ENCODE measurements at regions not wholly inside any gene's neighbourhood (a gene's known extent, or its start where the extent isn't known, plus 50 kb on each side); places are given as distances from the start of the nearest gene placed in this dataset.
"Not testable (repeated sequence)": the region's sequence is repeated elsewhere in the genome, so short reads cannot be mapped to it uniquely, and the experiment has no call there.

GRCh38 chr6:17015144-17015543 lies 86.7 kb upstream of the STMND1 start:
- in situ Hi-C loops (cut with MboI; ENCODE audit: low pct_unique_long_range_greater_than_20kb, low sequenced_read_pairs) = no loop called here
- no peak for DNase-seq

GRCh38 chr6:17013701-17014100 lies 88.1 kb upstream of the STMND1 start:
- DNase-seq = no peak

GRCh38 chr6:17012421-17013225 lies 89.2 kb upstream of the STMND1 start:
- in situ Hi-C loops (cut with MboI; ENCODE audit: low pct_unique_long_range_greater_than_20kb, low sequenced_read_pairs) = no loop called here
- no peak for DNase-seq

More at GRCh38 chr6:17013701-17014100, 88.1 kb upstream of the STMND1 start:
- in situ Hi-C loops (cut with MboI; ENCODE audit: low pct_unique_long_range_greater_than_20kb, low sequenced_read_pairs) = no loop called here

GRCh38 chr6:17011985-17012384 lies 89.9 kb upstream of the STMND1 start:
- DNase-seq = no peak
- in situ Hi-C loops (cut with MboI; ENCODE audit: low pct_unique_long_range_greater_than_20kb, low sequenced_read_pairs) = no loop called here

- in situ Hi-C loops (cut with MboI; ENCODE audit: low pct_unique_long_range_greater_than_20kb, low sequenced_read_pairs) = no loop called here
- no peak for DNase-seq
Observed at GRCh38 chr6:17007749-17008148, 94.1 kb upstream of the STMND1 start.

GRCh38 chr6:17006543-17006942 lies 95.3 kb upstream of the STMND1 start:
- DNase-seq = no peak
- in situ Hi-C loops (cut with MboI; ENCODE audit: low pct_unique_long_range_greater_than_20kb, low sequenced_read_pairs) = no loop called here

GRCh38 chr6:17004269-17004668 lies 97.6 kb upstream of the STMND1 start:
- no peak for DNase-seq
- in situ Hi-C loops (cut with MboI; ENCODE audit: low pct_unique_long_range_greater_than_20kb, low sequenced_read_pairs) = no loop called here

GRCh38 chr6:17002123-17002522 lies 99.7 kb upstream of the STMND1 start:
- in situ Hi-C loops (cut with MboI; ENCODE audit: low pct_unique_long_range_greater_than_20kb, low sequenced_read_pairs) = no loop called here
- DNase-seq = no peak

- DNase-seq = no peak
- in situ Hi-C loops (cut with MboI; ENCODE audit: low pct_unique_long_range_greater_than_20kb, low sequenced_read_pairs) = no loop called here
Observed at GRCh38 chr6:17001188-17001587, 100.7 kb upstream of the STMND1 start.

- no peak for DNase-seq
- in situ Hi-C loops (cut with MboI; ENCODE audit: low pct_unique_long_range_greater_than_20kb, low sequenced_read_pairs) = no loop called here
Observed at GRCh38 chr6:16999491-17000436, 102.1 kb upstream of the STMND1 start.

GRCh38 chr6:16998461-16998860 lies 103.4 kb upstream of the STMND1 start:
- in situ Hi-C loops (cut with MboI; ENCODE audit: low pct_unique_long_range_greater_than_20kb, low sequenced_read_pairs) = no loop called here
- DNase-seq = no peak

GRCh38 chr6:16995511-16996250 lies 106.2 kb upstream of the STMND1 start:
- DNase-seq = no peak
- in situ Hi-C loops (cut with MboI; ENCODE audit: low pct_unique_long_range_greater_than_20kb, low sequenced_read_pairs) = no loop called here

GRCh38 chr6:16993396-16993795 lies 108.5 kb upstream of the STMND1 start:
- no peak for DNase-seq

GRCh38 chr6:16991981-16992629 lies 109.7 kb upstream of the STMND1 start:
- no peak for DNase-seq
- in situ Hi-C loops (cut with MboI; ENCODE audit: low pct_unique_long_range_greater_than_20kb, low sequenced_read_pairs) = no loop called here

More at GRCh38 chr6:16993396-16993795, 108.5 kb upstream of the STMND1 start:
- in situ Hi-C loops (cut with MboI; ENCODE audit: low pct_unique_long_range_greater_than_20kb, low sequenced_read_pairs) = no loop called here

- in situ Hi-C loops (cut with MboI; ENCODE audit: low pct_unique_long_range_greater_than_20kb, low sequenced_read_pairs); DNase-seq: not testable (repeated sequence)
Observed at GRCh38 chr6:16989976-16990375, 111.9 kb upstream of the STMND1 start.

- in situ Hi-C loops (cut with MboI; ENCODE audit: low pct_unique_long_range_greater_than_20kb, low sequenced_read_pairs) = no loop called here
Observed at GRCh38 chr6:16989382-16989781, 112.5 kb upstream of the STMND1 start.

GRCh38 chr6:16987996-16988395 lies 113.9 kb upstream of the STMND1 start:
- in situ Hi-C loops (cut with MboI; ENCODE audit: low pct_unique_long_range_greater_than_20kb, low sequenced_read_pairs) = no loop called here
- no peak for DNase-seq

More at GRCh38 chr6:16989382-16989781, 112.5 kb upstream of the STMND1 start:
- DNase-seq = no peak

GRCh38 chr6:16985513-16986284 lies 116.2 kb upstream of the STMND1 start:
- no peak for DNase-seq
- in situ Hi-C loops (cut with MboI; ENCODE audit: low pct_unique_long_range_greater_than_20kb, low sequenced_read_pairs) = no loop called here
